Spleen (tissue), 11 donors: ENCODE measurements at regions not wholly inside any gene's neighbourhood (a gene's known extent, or its start where the extent isn't known, plus 50 kb on each side); places are given as distances from the start of the nearest gene placed in this dataset.

Source experiments
- DNase-seq: peaks from one replicate; pipeline ENCODE4 v3.0.0-alpha.2; 2020
- H3K27ac ChIP-seq, 8 donors: fragments of 200-600 bp; sonication (generic) in 7 of 8; 1 replicate in 4 of 8; 2 replicates in 4 of 8; pipeline versions ENCODE4 v1.5.0 to v1.8.0; 2016 to 2021; ENCODE audit warnings: inconsistent platforms in 4 of 8, mild to moderate bottlenecking in 4 of 8, moderate library complexity in 1 of 8
- H3K27me3 ChIP-seq, 7 donors: fragments of 200-600 bp; sonication (generic) in 6 of 7; replicated peaks in 1 of 7; 1 replicate in 4 of 7; 2 replicates in 3 of 7; pipeline versions ENCODE4 v1.5.0 to v1.8.0; 2016 to 2021; ENCODE audit warnings: inconsistent platforms in 3 of 7, mild to moderate bottlenecking in 1 of 7
- H3K36me3 ChIP-seq, 6 donors: fragments of 200-600 bp; sonication (generic) in 5 of 6; 1 replicate in 4 of 6; 2 replicates in 2 of 6; pipeline versions ENCODE4 v1.5.0 to v1.8.0; 2016 to 2021; ENCODE audit warnings: inconsistent platforms in 2 of 6
- H3K4me1 ChIP-seq, 6 donors: fragments of 200-600 bp; sonication (generic) in 5 of 6; 1 replicate in 3 of 6; 2 replicates in 3 of 6; pipeline versions ENCODE4 v1.5.0 to v1.8.0; 2016 to 2021; ENCODE audit warnings: inconsistent platforms in 3 of 6
- H3K4me3 ChIP-seq, 8 donors: fragments of 200-600 bp; sonication (generic) in 7 of 8; 1 replicate in 4 of 8; 2 replicates in 4 of 8; pipeline versions ENCODE4 v1.5.0 to v1.8.0; 2016 to 2021; ENCODE audit warnings: inconsistent platforms in 4 of 8, mild to moderate bottlenecking in 4 of 8, moderate library complexity in 2 of 8
- H3K9me3 ChIP-seq, 8 donors: fragments of 200-600 bp; sonication (generic) in 7 of 8; 1 replicate in 4 of 8; 2 replicates in 4 of 8; pipeline versions ENCODE4 v1.5.0 to v1.8.0; 2016 to 2021; ENCODE audit warnings: inconsistent platforms in 4 of 8
- POLR2A ChIP-seq, 3 donors: fragments of 450-650 bp; IDR thresholded peaks; one replicate each; pipeline ENCODE4 v1.5.1; 2017; ENCODE audit warnings: antibody characterized with exemption in 3 of 3, mild to moderate bottlenecking in 1 of 3
- POLR2AphosphoS5 ChIP-seq, 3 donors: sonication (generic); formaldehyde crosslinking; IDR thresholded peaks; one replicate each; pipeline ENCODE4 v1.5.1; 2017; ENCODE audit warnings: antibody characterized with exemption in 3 of 3
- WGBS, 5 donors: extraction: QIAGEN DNeasy Blood & Tissue Kit in 3 of 5; methylation state at CpG; one replicate each; pipeline versions ENCODE4 v1.1.5 to v1.1.7; 2013 to 2018; 5-methylcytosine and 5-hydroxymethylcytosine counted together
- intact Hi-C: fragments of 100-400 bp; cut with DNase I; formaldehyde crosslinking; loops from one replicate; pipeline ENCODE4 v1.15.0; 2023; ENCODE audit warnings: low total_unique reads
- TF ChIP-seq, protein P1 (sequence below), 11 experiments: fragments of 200-600 bp in 7 of 11; fragments of 450-650 bp in 4 of 11; sonication (generic) in 4 of 11; IDR thresholded peaks in 8 of 11; conservative IDR thresholded peaks in 3 of 11; 1 replicate in 7 of 11; 2 replicates in 4 of 11; pipeline versions ENCODE4 v1.4.0 to v1.8.0; 2016 to 2021; ENCODE audit warnings: antibody characterized with exemption in 11 of 11, inconsistent platforms in 4 of 11, mild to moderate bottlenecking in 1 of 11
- donor health status: healthy with polysubstance abuse.
- donor health status: DM: no; HTN: no; CAD: no; lungs with moderate emphysema.
- donor health status: DM: no; HTN: no; CAD: no.
- donor health status: Bipolar disorder and iron deficiency.
- donor health status: healthy.
- donor health status: DM: no; HTN: no; CAD: no.
- donor health status: DM: yes; HTN: yes; CAD: no.

- no peak for TF ChIP-seq POLR2AphosphoS5 (IDR thresholded peaks at IDR 0.05)
- TF ChIP-seq, protein P1, sequence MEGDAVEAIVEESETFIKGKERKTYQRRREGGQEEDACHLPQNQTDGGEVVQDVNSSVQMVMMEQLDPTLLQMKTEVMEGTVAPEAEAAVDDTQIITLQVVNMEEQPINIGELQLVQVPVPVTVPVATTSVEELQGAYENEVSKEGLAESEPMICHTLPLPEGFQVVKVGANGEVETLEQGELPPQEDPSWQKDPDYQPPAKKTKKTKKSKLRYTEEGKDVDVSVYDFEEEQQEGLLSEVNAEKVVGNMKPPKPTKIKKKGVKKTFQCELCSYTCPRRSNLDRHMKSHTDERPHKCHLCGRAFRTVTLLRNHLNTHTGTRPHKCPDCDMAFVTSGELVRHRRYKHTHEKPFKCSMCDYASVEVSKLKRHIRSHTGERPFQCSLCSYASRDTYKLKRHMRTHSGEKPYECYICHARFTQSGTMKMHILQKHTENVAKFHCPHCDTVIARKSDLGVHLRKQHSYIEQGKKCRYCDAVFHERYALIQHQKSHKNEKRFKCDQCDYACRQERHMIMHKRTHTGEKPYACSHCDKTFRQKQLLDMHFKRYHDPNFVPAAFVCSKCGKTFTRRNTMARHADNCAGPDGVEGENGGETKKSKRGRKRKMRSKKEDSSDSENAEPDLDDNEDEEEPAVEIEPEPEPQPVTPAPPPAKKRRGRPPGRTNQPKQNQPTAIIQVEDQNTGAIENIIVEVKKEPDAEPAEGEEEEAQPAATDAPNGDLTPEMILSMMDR (IDR thresholded peaks at IDR 0.05 in 8 of 11, conservative IDR thresholded peaks at IDR 0.05 in 3 of 11), result no peak
- no peak for TF ChIP-seq POLR2A (IDR thresholded peaks at IDR 0.05)
- no peak overlapping the region for H3K4me3 ChIP-seq
- no peaks in the 10 kb centered on the region for H3K27me3 ChIP-seq
- intact Hi-C loops, result no loop called here
- WGBS, 5 donors, result 54 to 71% (median 65%) methylated on average over 2 of the region's 2 CpGs
- H3K36me3 ChIP-seq, result no peaks in the 10 kb centered on the region
- H3K4me1 ChIP-seq, result no peaks in the 10 kb centered on the region
- no peak for DNase-seq
- H3K27ac ChIP-seq, result no peak overlapping the region
- no peaks in the 10 kb centered on the region for H3K9me3 ChIP-seq
Observed at GRCh38 chr3:132145833-132146232, 111.0 kb upstream of the CPNE4 start.

- Histone ChIP-seq H3K9me3 (peaks cover 0 to 4% (median 0%) of the 10 kb centered on the region in 8 donors), H3K36me3 (no peaks in the 10 kb centered on the region), H3K27me3 (peaks cover 0 to 8% (median 0%) of the 10 kb centered on the region in 7 donors), H3K4me3 (no peak overlapping the region), H3K27ac (no peak overlapping the region), H3K4me1 (no peaks in the 10 kb centered on the region)
- WGBS, 5 donors, result 66 to 79% (median 71%) methylated on average over 5 of the region's 5 CpGs
- intact Hi-C loops, result no loop called here
- no peak for DNase-seq
- TF ChIP-seq, protein P1 (IDR thresholded peaks at IDR 0.05 in 8 of 11, conservative IDR thresholded peaks at IDR 0.05 in 3 of 11), result no peak
- no peak for TF ChIP-seq POLR2A (IDR thresholded peaks at IDR 0.05)
- no peak for TF ChIP-seq POLR2AphosphoS5 (IDR thresholded peaks at IDR 0.05)
Observed at GRCh38 chr3:132154619-132155018, 119.8 kb upstream of the CPNE4 start.

- Histone ChIP-seq H3K27ac (no peak overlapping the region), H3K4me1 (no peaks in the 10 kb centered on the region), H3K9me3 (no peaks in the 10 kb centered on the region), H3K27me3 (peaks cover 0 to 9% (median 0%) of the 10 kb centered on the region in 7 donors), H3K4me3 (no peak overlapping the region), H3K36me3 (no peaks in the 10 kb centered on the region)
- intact Hi-C loops, result no loop called here
- TF ChIP-seq POLR2AphosphoS5 (IDR thresholded peaks at IDR 0.05), result no peak
- TF ChIP-seq, protein P1 (IDR thresholded peaks at IDR 0.05 in 8 of 11, conservative IDR thresholded peaks at IDR 0.05 in 3 of 11), result no peak
- no peak for TF ChIP-seq POLR2A (IDR thresholded peaks at IDR 0.05)
- 83 to 93% (median 88%) methylated on average over 2 of the region's 2 CpGs for WGBS, 5 donors
- no peak for DNase-seq
Observed at GRCh38 chr3:132159145-132159544, 124.3 kb upstream of the CPNE4 start.

DNA sequence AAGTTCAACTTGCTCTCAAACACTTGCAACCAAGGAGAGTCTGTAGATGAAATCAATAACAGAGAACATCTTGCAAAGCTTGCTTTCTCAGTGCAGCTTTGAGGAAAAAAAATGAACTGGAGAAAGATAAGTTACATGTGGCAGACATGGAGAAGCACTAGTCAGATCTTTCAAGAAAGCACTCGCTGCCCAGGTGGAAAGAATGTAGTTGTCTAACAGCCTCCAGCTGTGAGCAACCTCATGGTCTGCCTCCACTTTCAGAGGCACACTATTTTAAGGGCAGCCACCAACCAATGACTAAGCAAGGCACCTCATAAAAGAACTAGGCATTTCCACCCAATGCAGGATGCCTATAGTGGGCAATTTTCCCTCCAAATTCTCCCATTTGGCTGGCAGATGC lies 125.4 kb upstream of the CPNE4 start:
- TF ChIP-seq, protein P1 (IDR thresholded peaks at IDR 0.05 in 8 of 11, conservative IDR thresholded peaks at IDR 0.05 in 3 of 11), result no peak
- TF ChIP-seq POLR2A (IDR thresholded peaks at IDR 0.05) (no peak), POLR2AphosphoS5 (IDR thresholded peaks at IDR 0.05) (no peak)
- 33 to 73% (median 61%) methylated on average over 1 of the region's 1 CpG for WGBS, 5 donors
- intact Hi-C loops, result no loop called here

More for the DNA sequence above, 125.4 kb upstream of the CPNE4 start:
- no peak for DNase-seq
- no peaks in the 10 kb centered on the region for H3K36me3 ChIP-seq
- H3K4me3 ChIP-seq, result no peak overlapping the region
- H3K4me1 ChIP-seq, result no peaks in the 10 kb centered on the region
- H3K9me3 ChIP-seq, result no peaks in the 10 kb centered on the region
- H3K27ac ChIP-seq, result no peak overlapping the region
- H3K27me3 ChIP-seq, result peaks cover 0 to 9% (median 0%) of the 10 kb centered on the region in 7 donors
